ENCODE measurements at regions not wholly inside any gene's neighbourhood (a gene's known extent, or its start where the extent isn't known, plus 50 kb on each side); places are given as distances from the start of the nearest gene placed in this dataset.

GRCh38 chr16:64705443-64705842, 416.4 kb downstream of the CDH11 start:
- no peaks in the 10 kb centered on the region for H3K36me3 ChIP-seq (replicated peaks in 1 of 2; ENCODE audit: control insufficient read depth in 2 of 2, insufficient read depth in 2 of 2, low read length in 2 of 2)
- H3K4me3 ChIP-seq (ENCODE audit: low read length in 2 of 2) = no peak overlapping the region
- no peak overlapping the region for H2BK12ac ChIP-seq (ENCODE audit: low read length)
- peaks cover 0 to 3% of the 10 kb centered on the region in 2 donors for H3K4me1 ChIP-seq (ENCODE audit: control insufficient read depth in 2 of 2, insufficient read depth in 1 of 2, low read depth in 1 of 2, low read length in 2 of 2)
- H2BK15ac ChIP-seq (ENCODE audit: low read length) = no peak overlapping the region
- no peak overlapping the region for H3K27ac ChIP-seq (replicated peaks; ENCODE audit: low read length)
- no peak overlapping the region for H4K8ac ChIP-seq (ENCODE audit: low read depth, low read length)
- H3K18ac ChIP-seq (ENCODE audit: low read length) = no peak overlapping the region
- H4K91ac ChIP-seq (ENCODE audit: low read depth, low read length, poor library complexity) = no peak overlapping the region
- no peak overlapping the region for H3K4me2 ChIP-seq (ENCODE audit: insufficient read depth, low read length, poor library complexity, severe bottlenecking)
- no peak overlapping the region for H3K14ac ChIP-seq (ENCODE audit: low read length)
- no peak overlapping the region for H2AFZ ChIP-seq (ENCODE audit: low read length)
- H3K9ac ChIP-seq (ENCODE audit: low read depth, low read length, poor library complexity) = no peak overlapping the region
- WGBS, 2 donors (ENCODE audit: extremely low coverage in 2 of 2, insufficient read length in 2 of 2, insufficient replicate concordance in 1 of 2) = no CpG with 5 or more reads among the region's 2 CpGs
- no peak overlapping the region for H2BK5ac ChIP-seq (ENCODE audit: low read length)
- no peaks in the 10 kb centered on the region for H3K79me1 ChIP-seq (ENCODE audit: low read depth, low read length)
- H3K4ac ChIP-seq (ENCODE audit: low read length) = no peak overlapping the region
- H3K23ac ChIP-seq (ENCODE audit: low read depth, low read length, poor library complexity) = no peak overlapping the region
- H2BK120ac ChIP-seq (ENCODE audit: low read depth, low read length) = no peak overlapping the region
- no peaks in the 10 kb centered on the region for H3K27me3 ChIP-seq (ENCODE audit: control insufficient read depth in 3 of 3, insufficient read depth in 3 of 3, low read depth in 1 of 3, low read length in 3 of 3)
- no peak for DNase-seq (ENCODE audit: low spot score)
- H2AK5ac ChIP-seq (ENCODE audit: low read depth, low read length) = no peak overlapping the region
- H3K9me3 ChIP-seq (replicated peaks in 1 of 2; ENCODE audit: control insufficient read depth in 2 of 2, insufficient read depth in 1 of 2, low read depth in 1 of 2, low read length in 2 of 2) = no peaks in the 10 kb centered on the region

- H3K9ac ChIP-seq (ENCODE audit: low read depth, low read length, poor library complexity) = no peak overlapping the region
- H3K4me3 ChIP-seq (ENCODE audit: low read length in 2 of 2) = no peak overlapping the region
- no peaks in the 10 kb centered on the region for H3K79me1 ChIP-seq (ENCODE audit: low read depth, low read length)
- no peak overlapping the region for H2BK15ac ChIP-seq (ENCODE audit: low read length)
- no peak overlapping the region for H3K14ac ChIP-seq (ENCODE audit: low read length)
- peaks cover 0 to 3% of the 10 kb centered on the region in 2 donors for H3K4me1 ChIP-seq (ENCODE audit: control insufficient read depth in 2 of 2, insufficient read depth in 1 of 2, low read depth in 1 of 2, low read length in 2 of 2)
- H3K27me3 ChIP-seq (ENCODE audit: control insufficient read depth in 3 of 3, insufficient read depth in 3 of 3, low read depth in 1 of 3, low read length in 3 of 3) = no peaks in the 10 kb centered on the region
- H3K23ac ChIP-seq (ENCODE audit: low read depth, low read length, poor library complexity) = no peak overlapping the region
- no peak overlapping the region for H4K91ac ChIP-seq (ENCODE audit: low read depth, low read length, poor library complexity)
- no peak overlapping the region for H4K8ac ChIP-seq (ENCODE audit: low read depth, low read length)
- H2AK5ac ChIP-seq (ENCODE audit: low read depth, low read length) = no peak overlapping the region
- DNase-seq (ENCODE audit: low spot score) = no peak
- no peaks in the 10 kb centered on the region for H3K36me3 ChIP-seq (replicated peaks in 1 of 2; ENCODE audit: control insufficient read depth in 2 of 2, insufficient read depth in 2 of 2, low read length in 2 of 2)
- no peaks in the 10 kb centered on the region for H3K9me3 ChIP-seq (replicated peaks in 1 of 2; ENCODE audit: control insufficient read depth in 2 of 2, insufficient read depth in 1 of 2, low read depth in 1 of 2, low read length in 2 of 2)
- no peak overlapping the region for H3K27ac ChIP-seq (replicated peaks; ENCODE audit: low read length)
- no CpG with 5 or more reads among the region's 2 CpGs for WGBS, 2 donors (ENCODE audit: extremely low coverage in 2 of 2, insufficient read length in 2 of 2, insufficient replicate concordance in 1 of 2)
- H3K4ac ChIP-seq (ENCODE audit: low read length) = no peak overlapping the region
- no peak overlapping the region for H3K18ac ChIP-seq (ENCODE audit: low read length)
- H2BK12ac ChIP-seq (ENCODE audit: low read length) = no peak overlapping the region
- H3K4me2 ChIP-seq (ENCODE audit: insufficient read depth, low read length, poor library complexity, severe bottlenecking) = no peak overlapping the region
- no peak overlapping the region for H2AFZ ChIP-seq (ENCODE audit: low read length)
- no peak overlapping the region for H2BK5ac ChIP-seq (ENCODE audit: low read length)
- H2BK120ac ChIP-seq (ENCODE audit: low read depth, low read length) = no peak overlapping the region
These were observed 417.5 kb downstream of the CDH11 start for GRCh38 chr16:64704386-64704785.

GRCh38 chr16:64702415-64702814, 419.4 kb downstream of the CDH11 start:
- Histone ChIP-seq H2BK15ac (ENCODE audit: low read length) (no peak overlapping the region), H3K9me3 (replicated peaks in 1 of 2; ENCODE audit: control insufficient read depth in 2 of 2, insufficient read depth in 1 of 2, low read depth in 1 of 2, low read length in 2 of 2) (no peaks in the 10 kb centered on the region), H3K18ac (ENCODE audit: low read length) (no peak overlapping the region), H2BK5ac (ENCODE audit: low read length) (no peak overlapping the region), H3K23ac (ENCODE audit: low read depth, low read length, poor library complexity) (no peak overlapping the region), H2BK12ac (ENCODE audit: low read length) (no peak overlapping the region), H3K4me2 (ENCODE audit: insufficient read depth, low read length, poor library complexity, severe bottlenecking) (no peak overlapping the region), H3K14ac (ENCODE audit: low read length) (no peak overlapping the region), H3K4me3 (ENCODE audit: low read length in 2 of 2) (no peak overlapping the region), H2BK120ac (ENCODE audit: low read depth, low read length) (no peak overlapping the region), H3K27me3 (ENCODE audit: control insufficient read depth in 3 of 3, insufficient read depth in 3 of 3, low read depth in 1 of 3, low read length in 3 of 3) (no peaks in the 10 kb centered on the region), H3K27ac (replicated peaks; ENCODE audit: low read length) (no peak overlapping the region), H3K4me1 (ENCODE audit: control insufficient read depth in 2 of 2, insufficient read depth in 1 of 2, low read depth in 1 of 2, low read length in 2 of 2) (peaks cover 0 to 3% of the 10 kb centered on the region in 2 donors), H3K36me3 (replicated peaks in 1 of 2; ENCODE audit: control insufficient read depth in 2 of 2, insufficient read depth in 2 of 2, low read length in 2 of 2) (no peaks in the 10 kb centered on the region), H3K4ac (ENCODE audit: low read length) (no peak overlapping the region), H2AFZ (ENCODE audit: low read length) (no peak overlapping the region), H3K9ac (ENCODE audit: low read depth, low read length, poor library complexity) (no peak overlapping the region), H3K79me1 (ENCODE audit: low read depth, low read length) (no peaks in the 10 kb centered on the region), H2AK5ac (ENCODE audit: low read depth, low read length) (no peak overlapping the region), H4K91ac (ENCODE audit: low read depth, low read length, poor library complexity) (no peak overlapping the region), H4K8ac (ENCODE audit: low read depth, low read length) (no peak overlapping the region)
- WGBS, 2 donors (ENCODE audit: extremely low coverage in 2 of 2, insufficient read length in 2 of 2, insufficient replicate concordance in 1 of 2) = no CpG with 5 or more reads among the region's 1 CpG
- DNase-seq (ENCODE audit: low spot score) = no peak

- H3K9ac ChIP-seq (ENCODE audit: low read depth, low read length, poor library complexity) = no peak overlapping the region
- peaks cover 0 to 3% of the 10 kb centered on the region in 2 donors for H3K4me1 ChIP-seq (ENCODE audit: control insufficient read depth in 2 of 2, insufficient read depth in 1 of 2, low read depth in 1 of 2, low read length in 2 of 2)
- H2BK120ac ChIP-seq (ENCODE audit: low read depth, low read length) = no peak overlapping the region
- H2BK5ac ChIP-seq (ENCODE audit: low read length) = peak overlapping the region; percentile 43
- H3K14ac ChIP-seq (ENCODE audit: low read length) = no peak overlapping the region
- no peak overlapping the region for H3K4me3 ChIP-seq (ENCODE audit: low read length in 2 of 2)
- no peak overlapping the region for H3K23ac ChIP-seq (ENCODE audit: low read depth, low read length, poor library complexity)
- no peak overlapping the region for H4K91ac ChIP-seq (ENCODE audit: low read depth, low read length, poor library complexity)
- no peak overlapping the region for H4K8ac ChIP-seq (ENCODE audit: low read depth, low read length)
- H3K27ac ChIP-seq (replicated peaks; ENCODE audit: low read length) = no peak overlapping the region
- peak overlapping the region; percentile 8 for H2AK5ac ChIP-seq (ENCODE audit: low read depth, low read length)
- no peak overlapping the region for H2BK12ac ChIP-seq (ENCODE audit: low read length)
- H3K79me1 ChIP-seq (ENCODE audit: low read depth, low read length) = no peaks in the 10 kb centered on the region
- H3K9me3 ChIP-seq (replicated peaks in 1 of 2; ENCODE audit: control insufficient read depth in 2 of 2, insufficient read depth in 1 of 2, low read depth in 1 of 2, low read length in 2 of 2) = no peaks in the 10 kb centered on the region
- H2AFZ ChIP-seq (ENCODE audit: low read length) = no peak overlapping the region
- DNase-seq (ENCODE audit: low spot score) = no peak
- no peak overlapping the region for H3K4ac ChIP-seq (ENCODE audit: low read length)
- WGBS, 2 donors (ENCODE audit: extremely low coverage in 2 of 2, insufficient read length in 2 of 2, insufficient replicate concordance in 1 of 2) = no CpG with 5 or more reads among the region's 3 CpGs
- H3K18ac ChIP-seq (ENCODE audit: low read length) = peak overlapping the region; percentile 70
- no peaks in the 10 kb centered on the region for H3K27me3 ChIP-seq (ENCODE audit: control insufficient read depth in 3 of 3, insufficient read depth in 3 of 3, low read depth in 1 of 3, low read length in 3 of 3)
- no peak overlapping the region for H2BK15ac ChIP-seq (ENCODE audit: low read length)
- H3K36me3 ChIP-seq (replicated peaks in 1 of 2; ENCODE audit: control insufficient read depth in 2 of 2, insufficient read depth in 2 of 2, low read length in 2 of 2) = no peaks in the 10 kb centered on the region
- no peak overlapping the region for H3K4me2 ChIP-seq (ENCODE audit: insufficient read depth, low read length, poor library complexity, severe bottlenecking)
These were observed 421.2 kb downstream of the CDH11 start for GRCh38 chr16:64700628-64701027.
